IPS DF 6.9 (cell line): ENCODE measurements at regions not wholly inside any gene's neighbourhood (a gene's known extent, or its start where the extent isn't known, plus 50 kb on each side); places are given as distances from the start of the nearest gene placed in this dataset.
"Not testable (repeated sequence)": the region's sequence is repeated elsewhere in the genome, so short reads cannot be mapped to it uniquely, and the experiment has no call there.

ENCODE experiments used
- DNase-seq: peaks from one replicate; pipeline ENCODE4 v3.0.0-alpha.2; 2013; ENCODE audit warnings: low read depth, low spot score
- H3K27ac ChIP-seq: one replicate; pipeline ENCODE4 v1.5.1; 2013; ENCODE audit warnings: low read length, control low read depth
- H3K27me3 ChIP-seq: 2 replicates; pipeline ENCODE4 v1.6.1; 2013; ENCODE audit warnings: mild to moderate bottlenecking, low read length; ENCODE audit not compliant: control insufficient read depth, insufficient read depth
- H3K36me3 ChIP-seq: 2 replicates; pipeline ENCODE4 v1.6.1; 2013; ENCODE audit warnings: low read length; ENCODE audit not compliant: control insufficient read depth, insufficient read depth
- H3K4me1 ChIP-seq: 2 replicates; pipeline ENCODE4 v1.6.1; 2013; ENCODE audit warnings: low read length; ENCODE audit not compliant: control insufficient read depth, insufficient read depth
- H3K4me3 ChIP-seq: 2 replicates; pipeline ENCODE4 v1.5.1; 2013; ENCODE audit warnings: mild to moderate bottlenecking, low read length
- H3K9me3 ChIP-seq: 2 replicates; pipeline ENCODE4 v1.6.1; 2013; ENCODE audit warnings: low read length, inconsistent platforms; ENCODE audit not compliant: control insufficient read depth, insufficient read depth
- WGBS: extraction: QIAGEN DNeasy Blood & Tissue Kit; methylation state at CpG from one replicate; pipeline ENCODE4 v1.1.7; 2013; ENCODE audit warnings: mixed read lengths, missing lambda C conversion rate; ENCODE audit not compliant: insufficient read length, insufficient coverage; 5-methylcytosine and 5-hydroxymethylcytosine counted together

- no peak for DNase-seq
- Histone ChIP-seq H3K4me3 (no peak overlapping the region), H3K36me3 (no peaks in the 10 kb centered on the region), H3K27ac (no peak overlapping the region), H3K27me3 (no peaks in the 10 kb centered on the region), H3K4me1 (no peaks in the 10 kb centered on the region), H3K9me3 (peaks cover 2% of the 10 kb centered on the region; the same call in 1 of the 2 replicates)
Measured at GRCh38 chr4:107512549-107512948, 207.5 kb downstream of the PAPSS1 start.

- DNase-seq: no peak
- H3K27ac ChIP-seq: no peak overlapping the region
- H3K9me3 ChIP-seq: no peaks in the 10 kb centered on the region
Measured at GRCh38 chr4:107509615-107510014, 210.4 kb downstream of the PAPSS1 start.

GRCh38 chr4:107500551-107500950 lies 219.5 kb downstream of the PAPSS1 start:
- WGBS: no CpG with 5 or more reads among the region's 3 CpGs
- H3K36me3 ChIP-seq: no peaks in the 10 kb centered on the region
- H3K9me3 ChIP-seq: no peaks in the 10 kb centered on the region
- H3K4me3 ChIP-seq: no peak overlapping the region
- no peaks in the 10 kb centered on the region for H3K27me3 ChIP-seq
- 0 out of 2 replicates have a peak, but pooled peaks cover 2% of the 10 kb centered on the region for H3K4me1 ChIP-seq
- DNase-seq: no peak
- H3K27ac ChIP-seq: no peak overlapping the region

More at GRCh38 chr4:107509615-107510014, 210.4 kb downstream of the PAPSS1 start:
- Histone ChIP-seq H3K27me3 (no peaks in the 10 kb centered on the region), H3K4me3 (no peak overlapping the region), H3K4me1 (no peaks in the 10 kb centered on the region), H3K36me3 (no peaks in the 10 kb centered on the region)

GRCh38 chr4:107497054-107497453 lies 223.0 kb downstream of the PAPSS1 start:
- no CpG with 5 or more reads among the region's 2 CpGs for WGBS
- DNase-seq: no peak
- no peak overlapping the region for H3K27ac ChIP-seq

GRCh38 chr4:107492566-107492965 lies 227.5 kb downstream of the PAPSS1 start:
- Histone ChIP-seq H3K4me3 (no peak overlapping the region), H3K4me1 (no peaks in the 10 kb centered on the region), H3K27ac (no peak overlapping the region), H3K9me3 (no peaks in the 10 kb centered on the region), H3K27me3 (no peaks in the 10 kb centered on the region), H3K36me3 (no peaks in the 10 kb centered on the region)
- no CpG with 5 or more reads among the region's 5 CpGs for WGBS
- DNase-seq: no peak

More at GRCh38 chr4:107497054-107497453, 223.0 kb downstream of the PAPSS1 start:
- Histone ChIP-seq H3K4me1 (0 out of 2 replicates have a peak, but pooled peaks cover 2% of the 10 kb centered on the region), H3K4me3 (no peak overlapping the region), H3K9me3 (no peaks in the 10 kb centered on the region), H3K36me3 (no peaks in the 10 kb centered on the region), H3K27me3 (no peaks in the 10 kb centered on the region)

GRCh38 chr4:107490116-107490515 lies 229.9 kb downstream of the PAPSS1 start:
- no peak for DNase-seq
- H3K9me3 ChIP-seq: no peaks in the 10 kb centered on the region
- no peak overlapping the region for H3K4me3 ChIP-seq
- H3K36me3 ChIP-seq: no peaks in the 10 kb centered on the region
- no peak overlapping the region for H3K27ac ChIP-seq
- no peaks in the 10 kb centered on the region for H3K27me3 ChIP-seq
- no CpG with 5 or more reads among the region's 2 CpGs for WGBS
- H3K4me1 ChIP-seq: no peaks in the 10 kb centered on the region

- H3K4me1 ChIP-seq, H3K9me3 ChIP-seq, H3K27me3 ChIP-seq, H3K27ac ChIP-seq, H3K4me3 ChIP-seq, H3K36me3 ChIP-seq, DNase-seq: not testable (repeated sequence)
- WGBS: no CpG with 5 or more reads among the region's 1 CpG
Measured at GRCh38 chr4:107483621-107484020, 236.4 kb downstream of the PAPSS1 start.

- H3K4me1 ChIP-seq: no peaks in the 10 kb centered on the region
- no peak for DNase-seq
- no peaks in the 10 kb centered on the region for H3K9me3 ChIP-seq
- WGBS: no CpG with 5 or more reads among the region's 2 CpGs
- no peak overlapping the region for H3K4me3 ChIP-seq
- no peaks in the 10 kb centered on the region for H3K27me3 ChIP-seq
- no peak overlapping the region for H3K27ac ChIP-seq
- H3K36me3 ChIP-seq: no peaks in the 10 kb centered on the region
Measured at GRCh38 chr4:107482546-107482945, 237.5 kb downstream of the PAPSS1 start.

GRCh38 chr4:107478327-107478980 lies 241.6 kb downstream of the PAPSS1 start:
- H3K27me3 ChIP-seq: no peaks in the 10 kb centered on the region
- DNase-seq: no peak
- no peaks in the 10 kb centered on the region for H3K4me1 ChIP-seq
- no peak overlapping the region for H3K4me3 ChIP-seq
- no peaks in the 10 kb centered on the region for H3K9me3 ChIP-seq
- no peaks in the 10 kb centered on the region for H3K36me3 ChIP-seq
- H3K27ac ChIP-seq: no peak overlapping the region

GRCh38 chr4:107473126-107473525 lies 246.9 kb downstream of the PAPSS1 start:
- Histone ChIP-seq H3K27ac (no peak overlapping the region), H3K4me1 (no peaks in the 10 kb centered on the region), H3K4me3 (no peak overlapping the region), H3K36me3 (no peaks in the 10 kb centered on the region), H3K9me3 (no peaks in the 10 kb centered on the region), H3K27me3 (no peaks in the 10 kb centered on the region)
- no peak for DNase-seq
- WGBS: no CpG with 5 or more reads among the region's 1 CpG

- no CpG with 5 or more reads among the region's 1 CpG for WGBS
- Histone ChIP-seq H3K4me1 (no peaks in the 10 kb centered on the region), H3K27ac (no peak overlapping the region), H3K4me3 (no peak overlapping the region), H3K27me3 (no peaks in the 10 kb centered on the region), H3K9me3 (no peaks in the 10 kb centered on the region), H3K36me3 (no peaks in the 10 kb centered on the region)
- no peak for DNase-seq
Measured at GRCh38 chr4:107472265-107472948, 247.6 kb downstream of the PAPSS1 start.
